ENCODE measurements at regions not wholly inside any gene's neighbourhood (a gene's known extent, or its start where the extent isn't known, plus 50 kb on each side); places are given as distances from the start of the nearest gene placed in this dataset.
"Not testable (repeated sequence)": the region's sequence is repeated elsewhere in the genome, so short reads cannot be mapped to it uniquely, and the experiment has no call there.

DNA sequence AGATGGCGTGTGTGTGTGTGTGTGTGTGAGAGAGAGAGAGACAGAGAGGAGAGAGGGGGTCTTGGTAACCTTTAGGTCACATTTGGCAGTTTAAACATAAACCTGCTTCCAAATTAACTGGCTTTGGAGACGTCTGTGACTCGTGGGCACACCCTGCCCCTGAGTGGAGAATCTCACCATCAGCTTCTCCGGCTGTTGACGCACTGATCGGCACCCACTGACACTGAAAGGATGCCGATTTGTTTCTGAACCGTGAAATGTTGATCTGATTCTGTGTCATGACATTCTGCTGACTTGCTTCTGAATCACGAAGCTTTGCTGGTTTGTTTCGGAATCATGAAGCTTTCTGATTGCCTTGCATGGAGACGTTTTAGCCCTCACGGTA is 114.7 kb downstream of the RTP5 start:
- Mint-ChIP-seq H3K36me3 (ENCODE audit: insufficient read depth) (peaks cover 7% of the 10 kb centered on the region), H3K27me3 (no peaks in the 10 kb centered on the region), H3K9me3 (no peaks in the 10 kb centered on the region), H3K27ac (ENCODE audit: low read depth) (peak overlapping the region; percentile 96), H3K4me3 (no peak overlapping the region), H3K4me1 (peaks cover 22% of the 10 kb centered on the region)
- DNase-seq (ENCODE audit: low spot score in 2 of 2) (no peak), ATAC-seq (replicated peaks; ENCODE audit: extremely low read depth, poor library complexity, severe bottlenecking) (no peak)

DNA sequence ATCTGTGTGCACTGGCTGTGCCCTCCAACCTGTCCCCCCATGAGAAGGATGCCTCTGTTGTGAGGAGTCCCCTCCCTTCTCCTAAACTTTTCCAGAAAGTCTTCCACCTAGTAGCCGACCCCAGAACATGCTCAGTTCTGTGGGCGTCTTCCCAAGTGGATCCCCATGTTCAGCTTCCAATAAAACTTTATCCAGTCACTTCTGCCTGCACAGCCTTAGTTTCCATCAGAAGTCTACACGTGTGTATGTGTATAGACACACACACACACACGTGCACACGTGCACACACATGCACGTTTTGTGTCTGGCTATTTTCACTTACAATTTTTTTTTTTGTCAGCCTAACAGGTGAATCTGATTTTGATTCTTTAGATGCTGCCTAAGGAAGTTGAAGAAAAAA is 115.1 kb downstream of the RTP5 start:
- Mint-ChIP-seq H3K27me3 (no peaks in the 10 kb centered on the region), H3K4me3 (no peak overlapping the region), H3K4me1 (peaks cover 22% of the 10 kb centered on the region), H3K27ac (ENCODE audit: low read depth) (peak overlapping the region; percentile 96), H3K36me3 (ENCODE audit: insufficient read depth) (peaks cover 7% of the 10 kb centered on the region), H3K9me3 (no peaks in the 10 kb centered on the region)
- no peak for ATAC-seq (replicated peaks; ENCODE audit: extremely low read depth, poor library complexity, severe bottlenecking)
- DNase-seq (ENCODE audit: low spot score in 2 of 2), result no peak

DNA sequence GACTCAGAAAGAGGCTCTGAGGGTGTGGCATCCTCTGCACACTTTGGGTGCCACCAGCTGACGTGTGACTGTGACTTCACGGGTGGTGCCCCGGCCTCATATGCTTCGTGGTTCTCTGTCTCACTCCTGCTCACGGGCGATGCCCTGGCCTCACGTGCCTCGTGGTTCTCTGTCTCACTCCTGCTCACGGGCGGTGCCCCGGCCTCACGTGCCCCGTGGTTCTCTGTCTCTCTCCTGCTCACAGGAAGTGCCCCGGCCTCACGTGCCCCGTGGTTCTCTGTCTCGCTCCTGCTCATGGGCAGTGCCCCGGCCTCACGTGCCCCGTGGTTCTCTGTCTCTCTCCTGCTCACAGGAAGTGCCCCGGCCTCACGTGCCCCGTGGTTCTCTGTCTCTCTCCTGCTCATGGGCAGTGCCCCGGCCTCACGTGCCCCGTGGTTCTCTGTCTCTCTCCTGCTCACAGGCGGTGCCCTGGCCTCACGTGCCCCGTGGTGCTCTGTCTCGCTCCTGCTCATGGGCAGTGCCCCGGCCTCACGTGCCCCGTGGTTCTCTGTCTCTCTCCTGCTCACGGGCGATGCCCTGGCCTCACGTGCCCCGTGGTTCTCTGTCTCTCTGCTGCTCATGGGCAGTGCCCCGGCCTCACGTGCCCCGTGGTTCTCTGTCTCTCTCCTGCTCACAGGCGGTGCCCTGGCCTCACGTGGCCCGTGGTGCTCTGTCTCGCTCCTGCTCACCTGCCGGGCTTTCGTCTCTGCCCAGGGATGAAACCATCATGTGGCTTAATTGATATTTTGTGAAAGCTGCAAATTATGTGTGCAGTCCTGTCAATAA is 115.8 kb downstream of the RTP5 start:
- peak overlapping the region; percentile 53 for H3K4me3 Mint-ChIP-seq
- H3K27me3 Mint-ChIP-seq; H3K9me3 Mint-ChIP-seq; H3K36me3 Mint-ChIP-seq (ENCODE audit: insufficient read depth): not testable (repeated sequence)
- peak overlapping the region; percentile 96 for H3K27ac Mint-ChIP-seq (ENCODE audit: low read depth)
- peaks cover 22% of the 10 kb centered on the region for H3K4me1 Mint-ChIP-seq
- DNase-seq (ENCODE audit: low spot score in 2 of 2) (peak; percentile 42 to 83), ATAC-seq (replicated peaks; ENCODE audit: extremely low read depth, poor library complexity, severe bottlenecking) (peak; percentile 99)

DNA sequence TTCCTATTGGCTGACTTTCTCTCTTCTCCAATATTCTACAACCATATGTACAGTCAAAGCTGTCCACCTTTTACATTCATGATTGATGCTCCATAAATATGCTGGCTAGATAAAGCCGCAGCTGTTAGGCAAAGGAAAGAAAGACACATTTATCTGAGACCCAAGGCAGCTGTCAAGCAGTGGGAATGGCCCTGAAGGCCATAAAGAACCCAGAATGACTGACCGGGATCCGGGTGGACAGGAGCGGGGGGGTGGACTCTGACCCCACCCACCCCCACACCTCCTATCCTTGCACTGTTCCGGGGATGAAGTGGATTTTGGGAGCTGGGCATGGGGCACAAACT is 116.4 kb downstream of the RTP5 start:
- ATAC-seq (replicated peaks; ENCODE audit: extremely low read depth, poor library complexity, severe bottlenecking) (no peak), DNase-seq (ENCODE audit: low spot score in 2 of 2) (no peak)
- H3K27ac Mint-ChIP-seq (ENCODE audit: low read depth), result peak overlapping the region; percentile 96
- peak overlapping the region; percentile 53 for H3K4me3 Mint-ChIP-seq
- no peaks in the 10 kb centered on the region for H3K27me3 Mint-ChIP-seq
- H3K4me1 Mint-ChIP-seq, result peaks cover 22% of the 10 kb centered on the region
- peaks cover 7% of the 10 kb centered on the region for H3K36me3 Mint-ChIP-seq (ENCODE audit: insufficient read depth)
- no peaks in the 10 kb centered on the region for H3K9me3 Mint-ChIP-seq

DNA sequence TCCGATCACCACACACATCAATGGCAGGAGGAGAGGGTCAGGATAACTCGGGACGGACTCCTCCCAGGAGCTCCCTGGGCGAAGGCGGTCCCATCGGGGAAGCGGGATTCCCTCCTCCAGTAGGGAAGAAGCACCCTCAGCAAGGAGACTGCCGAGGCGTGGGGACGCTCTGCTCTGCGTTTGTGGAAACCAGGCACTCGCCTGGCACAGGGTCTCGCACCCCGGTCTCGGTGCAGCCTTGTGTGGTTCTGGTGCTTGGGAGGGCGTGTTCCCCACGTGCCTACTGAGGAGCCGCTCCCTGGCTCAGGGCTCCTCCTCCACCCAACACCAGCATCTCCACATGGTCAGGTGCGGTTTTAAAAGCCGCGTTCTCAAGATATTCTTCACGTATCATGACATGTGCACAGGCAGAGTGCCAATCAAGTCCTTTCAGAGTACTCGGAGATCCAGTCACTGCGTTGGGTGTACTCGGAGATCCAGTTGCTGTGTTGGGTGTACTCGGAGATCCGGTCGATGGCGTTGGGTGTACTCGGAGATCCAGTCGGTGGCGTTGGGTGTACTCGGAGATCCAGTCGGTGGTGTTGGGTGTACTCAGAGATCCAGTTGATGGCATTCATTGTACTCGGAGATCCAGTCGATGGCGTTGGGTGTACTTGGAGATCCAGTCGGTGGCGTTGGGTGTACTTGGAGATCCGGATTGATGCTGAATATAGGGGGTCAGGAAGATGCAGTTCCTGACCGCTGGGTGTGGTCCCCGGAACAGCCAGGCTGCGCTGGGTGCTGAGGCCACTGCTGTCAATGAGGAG is 117.5 kb downstream of the RTP5 start:
- Mint-ChIP-seq H3K4me1 (peaks cover 22% of the 10 kb centered on the region), H3K4me3 (no peak overlapping the region)

DNA sequence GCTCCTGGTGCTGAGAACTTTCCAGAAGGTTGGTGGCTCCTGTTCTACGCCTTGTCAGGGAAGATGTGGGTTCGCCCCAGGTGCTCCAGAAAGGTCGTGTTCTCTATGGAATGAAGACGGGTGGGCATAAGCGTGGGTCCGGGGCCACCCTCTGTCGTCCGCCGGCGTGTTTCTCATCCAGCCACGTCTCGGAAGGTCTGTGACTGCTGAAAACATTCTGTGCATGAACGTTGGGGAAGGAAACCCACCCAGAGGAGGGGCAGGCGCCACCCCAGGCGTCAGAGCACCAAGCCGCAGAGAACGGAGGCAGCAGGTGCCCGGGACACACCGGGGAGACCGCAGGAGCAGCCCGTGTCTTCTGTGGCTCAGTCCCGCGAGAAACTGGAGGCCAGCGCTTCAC is 118.2 kb downstream of the RTP5 start:
- no peak for DNase-seq (ENCODE audit: low spot score in 2 of 2)
- no peak for ATAC-seq (replicated peaks; ENCODE audit: extremely low read depth, poor library complexity, severe bottlenecking)
- H3K27ac Mint-ChIP-seq (ENCODE audit: low read depth), result no peak overlapping the region
- H3K27me3 Mint-ChIP-seq, result no peaks in the 10 kb centered on the region
- peaks cover 22% of the 10 kb centered on the region for H3K4me1 Mint-ChIP-seq
- no peak overlapping the region for H3K4me3 Mint-ChIP-seq
- H3K36me3 Mint-ChIP-seq (ENCODE audit: insufficient read depth), result peaks cover 8% of the 10 kb centered on the region
- no peaks in the 10 kb centered on the region for H3K9me3 Mint-ChIP-seq

More for the DNA sequence above, 117.5 kb downstream of the RTP5 start:
- Mint-ChIP-seq H3K9me3 (no peaks in the 10 kb centered on the region), H3K27me3 (no peaks in the 10 kb centered on the region), H3K27ac (ENCODE audit: low read depth) (peak overlapping the region; percentile 96), H3K36me3 (ENCODE audit: insufficient read depth) (peaks cover 8% of the 10 kb centered on the region)
- no peak for DNase-seq (ENCODE audit: low spot score in 2 of 2)
- no peak for ATAC-seq (replicated peaks; ENCODE audit: extremely low read depth, poor library complexity, severe bottlenecking)

DNA sequence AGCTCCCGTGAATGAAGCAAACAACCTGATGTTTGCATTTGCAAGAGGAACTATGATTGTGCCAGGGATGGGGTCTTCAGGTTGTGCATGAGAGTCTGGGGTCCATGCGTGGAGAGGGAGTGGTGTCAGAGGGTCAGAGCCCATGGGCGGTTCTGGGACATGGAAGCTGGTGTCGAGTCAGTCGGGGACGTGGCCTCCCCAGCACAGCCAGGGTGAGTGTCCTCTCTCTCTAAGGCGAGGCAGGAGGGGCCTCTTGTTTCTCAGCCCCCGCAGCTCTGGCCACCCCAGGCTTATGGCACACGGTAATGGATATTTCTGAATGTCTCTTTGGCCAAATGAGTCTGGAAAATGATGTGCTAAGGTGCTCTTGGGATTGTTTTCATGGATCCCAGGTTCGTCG is 118.6 kb downstream of the RTP5 start:
- Mint-ChIP-seq H3K9me3 (no peaks in the 10 kb centered on the region), H3K4me1 (peaks cover 22% of the 10 kb centered on the region), H3K4me3 (no peak overlapping the region), H3K36me3 (ENCODE audit: insufficient read depth) (peaks cover 8% of the 10 kb centered on the region), H3K27me3 (no peaks in the 10 kb centered on the region), H3K27ac (ENCODE audit: low read depth) (no peak overlapping the region)
- no peak for DNase-seq (ENCODE audit: low spot score in 2 of 2)
- no peak for ATAC-seq (replicated peaks; ENCODE audit: extremely low read depth, poor library complexity, severe bottlenecking)

DNA sequence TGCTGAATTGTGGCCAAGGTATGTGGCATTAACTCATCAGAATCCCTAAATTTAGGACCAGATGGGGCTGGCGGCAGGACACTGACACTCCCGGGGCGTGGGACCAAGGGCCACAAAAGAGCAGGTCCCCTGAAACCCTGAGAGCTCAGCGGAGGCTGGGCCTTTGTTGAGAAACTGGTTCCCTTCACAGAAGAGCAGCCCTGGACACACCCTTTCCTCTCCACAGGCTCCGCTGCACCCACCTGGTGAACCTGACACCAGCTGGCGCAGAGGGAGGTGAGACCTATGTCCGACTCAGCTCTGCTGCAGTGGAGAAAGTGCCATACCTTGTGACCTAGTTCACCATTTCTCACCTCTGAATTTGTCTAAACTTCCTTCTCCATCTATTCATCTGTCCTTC is 119.5 kb downstream of the RTP5 start:
- H3K36me3 Mint-ChIP-seq (ENCODE audit: insufficient read depth), result peaks cover 8% of the 10 kb centered on the region
- no peaks in the 10 kb centered on the region for H3K27me3 Mint-ChIP-seq
- H3K9me3 Mint-ChIP-seq, result no peaks in the 10 kb centered on the region
- ATAC-seq (replicated peaks; ENCODE audit: extremely low read depth, poor library complexity, severe bottlenecking) (no peak), DNase-seq (ENCODE audit: low spot score in 2 of 2) (no peak)
- H3K4me1 Mint-ChIP-seq, result peaks cover 18% of the 10 kb centered on the region
- H3K4me3 Mint-ChIP-seq, result no peak overlapping the region
- H3K27ac Mint-ChIP-seq (ENCODE audit: low read depth), result no peak overlapping the region

DNA sequence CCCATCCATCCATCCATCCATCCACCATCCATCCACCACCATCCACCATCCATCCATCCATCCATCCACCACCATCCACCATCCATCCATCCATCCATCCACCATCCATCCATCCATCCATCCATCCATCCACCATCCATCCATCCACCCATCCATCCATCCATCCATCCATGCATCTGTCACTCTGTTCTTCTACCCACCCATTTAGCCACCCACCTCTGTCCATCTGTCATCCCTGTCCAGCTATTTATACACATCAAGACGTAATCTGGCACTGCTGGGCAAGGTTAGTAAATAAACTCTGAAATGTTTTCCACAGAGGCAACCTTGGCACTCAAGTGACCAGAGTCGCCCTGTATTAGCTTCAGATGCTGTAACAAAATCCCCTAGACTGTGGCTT is 120.9 kb downstream of the RTP5 start:
- DNase-seq (ENCODE audit: low spot score in 2 of 2) (no peak), ATAC-seq (replicated peaks; ENCODE audit: extremely low read depth, poor library complexity, severe bottlenecking) (no peak)
- Mint-ChIP-seq H3K36me3 (ENCODE audit: insufficient read depth) (peaks cover 4% of the 10 kb centered on the region), H3K9me3 (no peaks in the 10 kb centered on the region), H3K27ac (ENCODE audit: low read depth) (no peak overlapping the region), H3K27me3 (no peaks in the 10 kb centered on the region), H3K4me1 (peaks cover 5% of the 10 kb centered on the region), H3K4me3 (no peak overlapping the region)

DNA sequence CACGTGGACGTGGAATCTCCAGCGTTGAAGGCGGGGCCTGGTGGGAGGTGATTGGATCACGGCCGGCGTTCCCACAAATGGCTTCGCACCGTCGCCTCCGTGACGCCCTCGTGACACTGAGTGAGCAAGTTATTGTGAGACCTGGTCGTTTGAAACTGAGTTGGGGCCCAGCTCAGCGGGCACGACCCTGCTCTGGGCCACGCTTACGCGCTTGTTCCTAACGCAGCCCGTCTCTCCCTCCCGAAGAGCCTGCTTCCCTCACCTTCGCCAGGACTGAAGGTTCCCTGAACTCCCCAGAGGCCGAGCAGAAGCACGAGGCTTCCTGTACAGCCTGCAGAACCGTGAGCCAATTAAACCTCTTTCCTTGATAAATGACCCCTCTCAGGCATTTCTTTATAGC is 121.8 kb downstream of the RTP5 start:
- H3K36me3 Mint-ChIP-seq (ENCODE audit: insufficient read depth), result peaks cover 2% of the 10 kb centered on the region
- no peak overlapping the region for H3K4me3 Mint-ChIP-seq
- H3K27me3 Mint-ChIP-seq, result no peaks in the 10 kb centered on the region
- no peak overlapping the region for H3K27ac Mint-ChIP-seq (ENCODE audit: low read depth)
- DNase-seq (ENCODE audit: low spot score in 2 of 2) (no peak), ATAC-seq (replicated peaks; ENCODE audit: extremely low read depth, poor library complexity, severe bottlenecking) (no peak)
- H3K9me3 Mint-ChIP-seq, result no peaks in the 10 kb centered on the region
- no peaks in the 10 kb centered on the region for H3K4me1 Mint-ChIP-seq

DNA sequence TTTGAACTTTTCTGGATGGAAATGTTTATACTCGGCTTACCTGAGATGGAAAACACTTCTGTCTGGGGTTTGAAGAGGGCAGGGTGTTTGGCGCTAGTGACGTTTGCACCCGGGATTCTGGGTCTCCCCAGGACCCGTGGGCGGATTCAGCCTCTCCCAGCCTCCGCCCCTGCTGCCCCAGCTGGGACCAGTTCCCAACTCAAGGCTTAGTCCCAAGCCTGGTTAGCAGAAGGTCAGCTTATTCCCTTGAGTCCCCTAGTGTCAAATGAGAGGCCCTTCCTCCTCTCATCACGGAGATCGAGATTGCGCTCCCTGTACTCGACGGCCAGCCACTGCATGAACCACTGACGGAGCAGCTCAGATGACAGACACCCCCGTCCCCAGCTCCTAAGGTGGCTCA is 123.2 kb downstream of the RTP5 start:
- H3K9me3 Mint-ChIP-seq, result no peaks in the 10 kb centered on the region
- H3K27me3 Mint-ChIP-seq, result no peaks in the 10 kb centered on the region
- no peak for DNase-seq (ENCODE audit: low spot score in 2 of 2)
- H3K4me3 Mint-ChIP-seq, result no peak overlapping the region
- H3K4me1 Mint-ChIP-seq, result no peaks in the 10 kb centered on the region
- ATAC-seq (replicated peaks; ENCODE audit: extremely low read depth, poor library complexity, severe bottlenecking), result no peak
- H3K27ac Mint-ChIP-seq (ENCODE audit: low read depth), result no peak overlapping the region
- H3K36me3 Mint-ChIP-seq (ENCODE audit: insufficient read depth), result peaks cover 3% of the 10 kb centered on the region

DNA sequence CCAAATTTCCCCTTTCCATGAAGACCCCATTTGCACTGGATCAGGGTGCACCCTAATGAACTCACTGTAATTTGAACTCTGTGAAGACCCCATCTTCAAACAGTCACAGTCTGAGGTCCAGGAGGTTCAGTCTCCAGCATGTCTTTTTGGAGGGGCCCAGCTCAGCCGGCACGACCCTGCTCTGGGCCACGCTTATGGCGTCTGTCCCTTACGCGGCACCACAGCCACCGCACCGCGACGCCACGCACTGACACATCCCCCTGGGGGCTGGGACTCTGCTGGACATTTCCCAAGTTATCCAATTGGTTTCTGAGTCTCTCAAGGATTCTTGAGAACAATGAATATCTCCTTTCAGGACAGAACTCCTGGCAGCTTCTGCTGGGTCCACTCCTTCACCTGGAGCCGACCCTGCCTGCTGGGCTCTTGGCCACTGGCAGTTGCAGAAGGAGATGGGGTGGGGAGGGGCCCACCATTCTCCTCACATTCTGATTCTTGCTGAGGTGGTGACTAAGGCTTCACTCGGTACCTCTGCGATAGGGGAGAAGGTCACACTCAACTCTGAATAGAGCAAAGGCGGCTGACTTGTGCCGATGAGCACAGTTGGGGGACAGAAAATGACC is 124.0 kb downstream of the RTP5 start:
- ATAC-seq (replicated peaks; ENCODE audit: extremely low read depth, poor library complexity, severe bottlenecking) (no peak), DNase-seq (ENCODE audit: low spot score in 2 of 2) (no peak)
- no peaks in the 10 kb centered on the region for H3K27me3 Mint-ChIP-seq
- H3K4me3 Mint-ChIP-seq, result no peak overlapping the region
- no peak overlapping the region for H3K27ac Mint-ChIP-seq (ENCODE audit: low read depth)
- no peaks in the 10 kb centered on the region for H3K4me1 Mint-ChIP-seq
- H3K9me3 Mint-ChIP-seq, result no peaks in the 10 kb centered on the region
- peaks cover 3% of the 10 kb centered on the region for H3K36me3 Mint-ChIP-seq (ENCODE audit: insufficient read depth)

DNA sequence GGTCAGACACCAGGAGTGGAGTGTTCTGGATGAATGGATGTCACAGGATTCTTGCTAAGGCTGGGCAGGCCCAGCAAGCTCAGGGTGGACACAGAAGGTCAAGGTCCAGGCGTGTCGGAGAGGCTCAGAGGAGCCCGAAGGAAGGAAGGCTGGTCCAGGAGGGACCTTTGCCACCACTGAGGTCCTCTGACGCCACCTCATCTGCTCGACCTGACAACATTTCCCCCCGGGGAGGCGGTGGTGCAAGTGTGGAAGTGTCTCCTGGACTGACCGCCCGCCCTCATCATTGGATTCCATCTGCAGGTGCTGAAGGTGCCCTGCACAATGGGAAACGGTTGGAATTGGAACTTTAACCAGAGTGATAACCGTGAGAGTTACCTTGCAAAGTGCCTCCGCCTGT is 124.6 kb downstream of the RTP5 start:
- H3K4me3 Mint-ChIP-seq, result no peak overlapping the region
- no peaks in the 10 kb centered on the region for H3K27me3 Mint-ChIP-seq
- H3K4me1 Mint-ChIP-seq, result no peaks in the 10 kb centered on the region
- peaks cover 3% of the 10 kb centered on the region for H3K36me3 Mint-ChIP-seq (ENCODE audit: insufficient read depth)
- no peak overlapping the region for H3K27ac Mint-ChIP-seq (ENCODE audit: low read depth)
- DNase-seq (ENCODE audit: low spot score in 2 of 2), result no peak
- no peak for ATAC-seq (replicated peaks; ENCODE audit: extremely low read depth, poor library complexity, severe bottlenecking)
- H3K9me3 Mint-ChIP-seq, result no peaks in the 10 kb centered on the region
